ENCODE measurements at regions not wholly inside any gene's neighbourhood (a gene's known extent, or its start where the extent isn't known, plus 50 kb on each side); places are given as distances from the start of the nearest gene placed in this dataset.
"Not testable (repeated sequence)": the region's sequence is repeated elsewhere in the genome, so short reads cannot be mapped to it uniquely, and the experiment has no call there.

DNA sequence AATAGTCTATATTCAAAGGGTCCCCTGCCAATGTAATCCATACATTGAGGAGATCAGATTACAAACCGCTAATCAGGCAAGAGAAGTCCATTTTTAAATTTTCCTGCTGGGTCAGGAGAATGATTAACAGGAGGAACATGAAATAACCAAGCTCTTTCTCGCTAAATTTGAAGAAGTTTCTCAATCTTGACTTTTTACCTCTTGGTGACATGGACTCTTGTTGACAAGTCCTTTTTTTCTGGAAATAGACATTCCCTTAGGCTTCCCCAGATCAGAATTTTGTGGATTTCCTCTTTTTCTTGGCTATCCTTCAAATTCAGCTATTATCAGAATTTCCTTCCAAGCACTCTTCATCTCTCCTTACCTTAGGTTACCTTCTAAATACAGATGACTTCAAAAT, 153.0 kb upstream of the LRATD1 start:
- ATAC-seq (no peak), DNase-seq (no peak)
- TF ChIP-seq, protein P1, sequence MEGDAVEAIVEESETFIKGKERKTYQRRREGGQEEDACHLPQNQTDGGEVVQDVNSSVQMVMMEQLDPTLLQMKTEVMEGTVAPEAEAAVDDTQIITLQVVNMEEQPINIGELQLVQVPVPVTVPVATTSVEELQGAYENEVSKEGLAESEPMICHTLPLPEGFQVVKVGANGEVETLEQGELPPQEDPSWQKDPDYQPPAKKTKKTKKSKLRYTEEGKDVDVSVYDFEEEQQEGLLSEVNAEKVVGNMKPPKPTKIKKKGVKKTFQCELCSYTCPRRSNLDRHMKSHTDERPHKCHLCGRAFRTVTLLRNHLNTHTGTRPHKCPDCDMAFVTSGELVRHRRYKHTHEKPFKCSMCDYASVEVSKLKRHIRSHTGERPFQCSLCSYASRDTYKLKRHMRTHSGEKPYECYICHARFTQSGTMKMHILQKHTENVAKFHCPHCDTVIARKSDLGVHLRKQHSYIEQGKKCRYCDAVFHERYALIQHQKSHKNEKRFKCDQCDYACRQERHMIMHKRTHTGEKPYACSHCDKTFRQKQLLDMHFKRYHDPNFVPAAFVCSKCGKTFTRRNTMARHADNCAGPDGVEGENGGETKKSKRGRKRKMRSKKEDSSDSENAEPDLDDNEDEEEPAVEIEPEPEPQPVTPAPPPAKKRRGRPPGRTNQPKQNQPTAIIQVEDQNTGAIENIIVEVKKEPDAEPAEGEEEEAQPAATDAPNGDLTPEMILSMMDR (IDR thresholded peaks at IDR 0.05) = no peak
- Histone ChIP-seq H3K4me3 (no peak overlapping the region), H3K27me3 (ENCODE audit: low read depth) (no peaks in the 10 kb centered on the region), H3K4me1 (no peaks in the 10 kb centered on the region), H3K27ac (no peak overlapping the region), H3K36me3 (no peaks in the 10 kb centered on the region), H3K9me3 (no peaks in the 10 kb centered on the region)
- intact Hi-C loops (cut with DNase I) = no loop called here

DNA sequence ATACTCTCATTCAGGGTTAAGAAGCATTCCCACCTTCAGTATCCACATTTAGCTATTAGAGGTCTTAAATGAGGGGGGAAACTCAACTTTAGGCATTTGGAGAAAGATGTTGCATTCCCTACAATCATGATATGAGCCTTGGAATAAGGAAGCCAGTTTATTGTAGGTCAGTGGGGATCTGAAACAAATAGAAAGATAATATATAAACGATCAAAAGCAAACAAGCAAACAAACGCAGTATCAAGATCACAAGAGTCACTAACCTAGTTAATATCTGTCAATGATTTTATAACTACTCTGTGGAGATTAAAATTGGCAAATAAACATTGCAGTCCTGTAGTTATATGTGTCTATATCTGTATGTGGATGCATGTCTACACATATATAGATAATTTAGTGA, 152.4 kb upstream of the LRATD1 start:
- no peak overlapping the region for H3K4me3 ChIP-seq
- ATAC-seq (no peak), DNase-seq (no peak)
- TF ChIP-seq, protein P1 (IDR thresholded peaks at IDR 0.05) = no peak
- H3K27ac ChIP-seq = no peak overlapping the region
- no peaks in the 10 kb centered on the region for H3K36me3 ChIP-seq
- no peaks in the 10 kb centered on the region for H3K4me1 ChIP-seq
- H3K9me3 ChIP-seq = no peaks in the 10 kb centered on the region
- intact Hi-C loops (cut with DNase I) = no loop called here
- no peaks in the 10 kb centered on the region for H3K27me3 ChIP-seq (ENCODE audit: low read depth)

DNA sequence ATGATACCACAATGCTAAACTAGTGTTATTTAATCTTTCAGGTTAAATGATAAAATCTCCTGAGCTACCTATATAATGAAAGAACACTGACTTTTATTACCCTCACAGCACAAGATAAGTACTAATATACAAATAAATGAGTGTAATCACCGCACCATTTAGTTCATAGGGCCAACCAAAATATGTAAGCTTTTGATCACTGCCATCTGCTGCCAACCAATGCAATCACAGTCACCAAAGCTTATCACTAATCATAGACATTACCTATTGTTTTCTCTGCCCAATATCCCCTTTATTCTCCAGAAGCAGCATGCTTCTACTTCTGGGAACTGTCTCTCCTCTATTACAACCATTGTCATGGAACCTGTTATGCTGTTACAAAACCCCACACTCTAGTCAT, 151.6 kb upstream of the LRATD1 start:
- no peak for ATAC-seq
- DNase-seq = no peak
- Histone ChIP-seq H3K4me1 (no peaks in the 10 kb centered on the region), H3K27me3 (ENCODE audit: low read depth) (no peaks in the 10 kb centered on the region), H3K9me3 (no peaks in the 10 kb centered on the region), H3K36me3 (no peaks in the 10 kb centered on the region), H3K4me3 (no peak overlapping the region), H3K27ac (no peak overlapping the region)
- intact Hi-C loops (cut with DNase I) = no loop called here
- TF ChIP-seq, protein P1 (IDR thresholded peaks at IDR 0.05) = no peak

DNA sequence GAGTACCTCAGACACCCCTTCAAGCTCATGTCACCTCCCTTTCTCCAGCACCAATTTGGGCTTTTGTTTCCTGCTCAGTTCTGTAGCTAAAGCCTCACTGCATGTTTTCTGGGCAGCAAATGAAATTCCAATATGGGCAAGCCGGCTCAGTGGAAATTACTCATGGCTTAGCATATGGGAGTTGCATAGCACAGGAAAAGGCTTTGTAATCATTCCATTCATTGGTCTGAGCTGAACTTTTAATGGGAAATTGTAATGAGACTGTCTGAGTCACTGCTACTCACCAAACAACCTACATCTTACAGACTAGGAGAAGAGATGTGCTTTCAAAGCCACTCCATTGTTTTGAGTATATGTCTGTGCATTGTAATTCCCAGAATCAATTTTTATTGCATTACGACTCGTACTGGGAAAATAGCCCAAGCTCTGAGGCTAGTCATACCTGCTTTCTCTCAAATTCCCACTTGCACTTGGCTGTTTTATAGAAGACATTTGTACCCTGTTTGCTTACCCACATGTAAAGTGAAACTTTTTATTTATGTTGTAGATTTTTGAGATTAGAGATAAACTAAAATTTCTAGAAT, 139.5 kb upstream of the LRATD1 start:
- TF ChIP-seq, protein P1 (IDR thresholded peaks at IDR 0.05) = no peak
- DNase-seq (no peak), ATAC-seq (no peak)
- Histone ChIP-seq H3K9me3 (no peaks in the 10 kb centered on the region), H3K27ac (no peak overlapping the region), H3K36me3 (no peaks in the 10 kb centered on the region), H3K27me3 (ENCODE audit: low read depth) (no peaks in the 10 kb centered on the region), H3K4me3 (no peak overlapping the region), H3K4me1 (no peaks in the 10 kb centered on the region)
- intact Hi-C loops (cut with DNase I) = no loop called here

DNA sequence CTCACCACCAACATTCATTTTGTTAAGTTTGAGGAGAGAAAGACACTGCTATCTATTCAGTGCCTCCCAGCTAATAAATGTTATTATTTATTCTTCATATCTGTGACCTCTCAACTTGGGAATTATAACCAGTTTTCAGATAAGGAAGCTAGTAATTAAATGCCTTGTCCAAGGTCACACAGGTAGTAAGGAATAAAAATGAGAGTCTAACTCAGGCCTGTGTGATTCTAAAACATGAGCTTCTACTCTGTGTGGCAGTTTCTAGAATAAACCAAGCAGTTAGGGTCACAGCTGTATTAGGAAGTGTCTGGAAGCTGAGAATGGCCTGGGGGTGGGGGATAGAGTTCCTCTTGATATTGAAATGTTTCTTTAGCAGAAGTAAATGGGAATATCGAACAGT, 137.8 kb upstream of the LRATD1 start:
- H3K4me1 ChIP-seq = no peaks in the 10 kb centered on the region
- intact Hi-C loops (cut with DNase I) = no loop called here
- TF ChIP-seq, protein P1 (IDR thresholded peaks at IDR 0.05) = no peak
- no peak overlapping the region for H3K27ac ChIP-seq
- no peak overlapping the region for H3K4me3 ChIP-seq
- H3K9me3 ChIP-seq = no peaks in the 10 kb centered on the region
- DNase-seq (no peak), ATAC-seq (no peak)
- no peaks in the 10 kb centered on the region for H3K27me3 ChIP-seq (ENCODE audit: low read depth)
- H3K36me3 ChIP-seq = no peaks in the 10 kb centered on the region

DNA sequence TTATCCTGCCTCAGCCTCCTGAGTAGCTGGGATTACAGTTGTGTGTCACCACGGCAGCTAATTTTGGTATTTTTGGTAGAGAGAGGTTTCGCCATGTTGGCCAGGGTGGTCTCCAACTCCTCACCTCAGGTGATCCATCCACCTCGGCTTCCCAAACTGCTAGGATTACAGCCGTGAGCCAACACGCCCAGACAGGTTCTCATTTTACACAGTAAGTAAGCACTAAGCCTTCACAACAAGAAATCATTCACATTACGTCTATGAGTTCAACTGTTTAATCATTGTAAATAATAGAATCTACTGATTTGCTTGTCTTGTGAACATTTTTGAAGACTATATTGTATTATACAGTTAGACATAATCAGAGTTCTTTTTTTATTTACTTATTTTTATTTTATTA, 131.5 kb upstream of the LRATD1 start:
- intact Hi-C loops (cut with DNase I) = no loop called here
- no peaks in the 10 kb centered on the region for H3K4me1 ChIP-seq
- no peak overlapping the region for H3K27ac ChIP-seq
- DNase-seq = no peak
- H3K27me3 ChIP-seq (ENCODE audit: low read depth) = no peaks in the 10 kb centered on the region
- no peak overlapping the region for H3K4me3 ChIP-seq
- ATAC-seq = no peak
- TF ChIP-seq, protein P1 (IDR thresholded peaks at IDR 0.05) = no peak
- H3K36me3 ChIP-seq = no peaks in the 10 kb centered on the region
- no peaks in the 10 kb centered on the region for H3K9me3 ChIP-seq

DNA sequence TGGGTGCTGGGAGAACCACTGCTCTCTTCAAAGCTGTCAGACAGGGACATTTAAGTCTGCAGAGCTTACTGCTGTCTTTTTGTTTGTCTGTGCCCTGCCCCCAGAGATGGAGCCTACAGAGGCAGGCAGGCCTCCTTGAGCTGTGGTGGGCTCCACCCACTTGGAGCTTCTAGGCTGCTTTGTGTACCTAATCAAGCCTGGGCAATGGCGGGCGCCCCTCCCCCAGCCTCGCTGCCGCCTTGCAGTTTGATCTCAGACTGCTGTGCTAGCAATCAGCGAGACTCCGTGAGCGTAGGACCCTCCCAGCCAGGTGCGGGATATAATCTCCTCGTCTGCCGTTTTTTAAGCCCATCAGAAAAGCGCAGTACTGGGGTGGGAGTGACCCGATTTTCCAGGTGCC, 125.6 kb upstream of the LRATD1 start:
- H3K4me1 ChIP-seq; H3K27me3 ChIP-seq (ENCODE audit: low read depth); H3K27ac ChIP-seq; DNase-seq; H3K36me3 ChIP-seq; H3K4me3 ChIP-seq; intact Hi-C loops (cut with DNase I); ATAC-seq; H3K9me3 ChIP-seq: not testable (repeated sequence)

All from lower lobe of right lung (tissue), 2 donors.